Parathyroid adenoma (tissue), 2 donors: ENCODE measurements at regions not wholly inside any gene's neighbourhood (a gene's known extent, or its start where the extent isn't known, plus 50 kb on each side); places are given as distances from the start of the nearest gene placed in this dataset.

ENCODE experiments used
- H2AFZ ChIP-seq: fragments of 300-600 bp; sonication (generic); one replicate; pipeline ENCODE4 v1.7.0; 2017; ENCODE audit warnings: antibody characterized with exemption, mild to moderate bottlenecking
- H3K27ac ChIP-seq: fragments of 300-600 bp; sonication (generic); one replicate; pipeline ENCODE4 v1.7.0; 2017
- H3K27me3 ChIP-seq: fragments of 300-600 bp; sonication (generic); one replicate; pipeline ENCODE4 v1.7.0; 2017; ENCODE audit warnings: low read length; ENCODE audit not compliant: control insufficient read depth, insufficient read depth
- H3K36me3 ChIP-seq: fragments of 300-600 bp; sonication (generic); one replicate; pipeline ENCODE4 v1.7.0; 2017; ENCODE audit warnings: low read length; ENCODE audit not compliant: control insufficient read depth, insufficient read depth
- H3K4me1 ChIP-seq: fragments of 300-600 bp; sonication (generic); one replicate; pipeline ENCODE4 v1.7.0; 2017; ENCODE audit warnings: control low read depth
- H3K4me2 ChIP-seq: fragments of 300-600 bp; sonication (generic); one replicate; pipeline ENCODE4 v1.7.0; 2017; ENCODE audit warnings: low read length
- H3K4me3 ChIP-seq: fragments of 300-600 bp; sonication (generic); one replicate; pipeline ENCODE4 v1.7.0; 2017; ENCODE audit warnings: low read depth, low read length
- H3K79me2 ChIP-seq: fragments of 300-600 bp; sonication (generic); one replicate; pipeline ENCODE4 v1.7.0; 2017; ENCODE audit warnings: control low read depth
- H3K9ac ChIP-seq: fragments of 300-600 bp; sonication (generic); one replicate; pipeline ENCODE4 v1.7.0; 2017; ENCODE audit warnings: mild to moderate bottlenecking
- H3K9me3 ChIP-seq: fragments of 300-600 bp; sonication (generic); one replicate; pipeline ENCODE4 v1.7.0; 2017; ENCODE audit warnings: low read length; ENCODE audit not compliant: control insufficient read depth
- TF ChIP-seq, protein P1 (sequence below): fragments of 300-600 bp; sonication (generic); IDR thresholded peaks from one replicate; pipeline ENCODE4 v1.7.0; 2017; ENCODE audit warnings: antibody characterized with exemption, mild to moderate bottlenecking
- donor health status: primary hyperparathyroidism.

DNA sequence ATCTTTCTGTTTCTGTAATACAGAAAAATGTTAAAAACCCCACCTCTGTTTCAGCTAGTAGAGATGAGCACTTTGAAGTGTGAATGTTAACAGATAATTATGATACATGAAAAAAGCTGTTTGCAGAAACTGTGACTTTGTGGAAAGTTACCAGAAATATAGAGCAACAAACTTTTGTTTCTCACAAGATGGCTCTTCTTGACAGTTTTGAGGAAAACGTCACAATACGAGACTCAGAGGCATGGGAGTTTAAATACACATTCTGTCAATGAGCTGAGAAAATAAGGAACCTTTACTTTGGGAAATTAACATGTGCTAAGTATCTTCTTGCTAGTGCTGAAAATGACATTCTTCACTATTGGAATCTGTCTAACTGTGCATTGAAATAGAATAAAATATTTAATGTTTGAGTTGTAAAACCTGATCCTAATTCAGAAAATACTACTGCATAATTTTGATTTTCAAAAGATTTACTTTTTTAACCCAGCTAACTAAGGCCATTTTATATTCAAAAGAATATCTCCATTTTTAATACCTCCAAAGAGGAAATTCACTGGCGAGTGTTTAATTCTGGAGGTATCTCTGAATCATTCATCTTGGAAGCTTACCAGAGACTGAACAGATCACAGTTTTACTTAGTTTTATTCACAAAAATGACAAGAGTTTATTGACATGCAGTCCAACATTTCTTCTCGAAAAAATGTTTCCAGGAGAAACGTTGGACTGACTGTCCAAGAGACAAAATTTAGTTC, 308.9 kb upstream of the LRFN5 start:
- H3K27ac ChIP-seq = no peak overlapping the region
- TF ChIP-seq, protein P1, sequence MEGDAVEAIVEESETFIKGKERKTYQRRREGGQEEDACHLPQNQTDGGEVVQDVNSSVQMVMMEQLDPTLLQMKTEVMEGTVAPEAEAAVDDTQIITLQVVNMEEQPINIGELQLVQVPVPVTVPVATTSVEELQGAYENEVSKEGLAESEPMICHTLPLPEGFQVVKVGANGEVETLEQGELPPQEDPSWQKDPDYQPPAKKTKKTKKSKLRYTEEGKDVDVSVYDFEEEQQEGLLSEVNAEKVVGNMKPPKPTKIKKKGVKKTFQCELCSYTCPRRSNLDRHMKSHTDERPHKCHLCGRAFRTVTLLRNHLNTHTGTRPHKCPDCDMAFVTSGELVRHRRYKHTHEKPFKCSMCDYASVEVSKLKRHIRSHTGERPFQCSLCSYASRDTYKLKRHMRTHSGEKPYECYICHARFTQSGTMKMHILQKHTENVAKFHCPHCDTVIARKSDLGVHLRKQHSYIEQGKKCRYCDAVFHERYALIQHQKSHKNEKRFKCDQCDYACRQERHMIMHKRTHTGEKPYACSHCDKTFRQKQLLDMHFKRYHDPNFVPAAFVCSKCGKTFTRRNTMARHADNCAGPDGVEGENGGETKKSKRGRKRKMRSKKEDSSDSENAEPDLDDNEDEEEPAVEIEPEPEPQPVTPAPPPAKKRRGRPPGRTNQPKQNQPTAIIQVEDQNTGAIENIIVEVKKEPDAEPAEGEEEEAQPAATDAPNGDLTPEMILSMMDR = no peak
- H3K27me3 ChIP-seq = no peaks in the 10 kb centered on the region
- H3K4me1 ChIP-seq = no peaks in the 10 kb centered on the region
- no peak overlapping the region for H3K9ac ChIP-seq
- no peaks in the 10 kb centered on the region for H3K36me3 ChIP-seq
- no peaks in the 10 kb centered on the region for H3K9me3 ChIP-seq
- H3K79me2 ChIP-seq = no peaks in the 10 kb centered on the region
- H3K4me2 ChIP-seq = no peak overlapping the region
- H2AFZ ChIP-seq = no peak overlapping the region
- no peak overlapping the region for H3K4me3 ChIP-seq

DNA sequence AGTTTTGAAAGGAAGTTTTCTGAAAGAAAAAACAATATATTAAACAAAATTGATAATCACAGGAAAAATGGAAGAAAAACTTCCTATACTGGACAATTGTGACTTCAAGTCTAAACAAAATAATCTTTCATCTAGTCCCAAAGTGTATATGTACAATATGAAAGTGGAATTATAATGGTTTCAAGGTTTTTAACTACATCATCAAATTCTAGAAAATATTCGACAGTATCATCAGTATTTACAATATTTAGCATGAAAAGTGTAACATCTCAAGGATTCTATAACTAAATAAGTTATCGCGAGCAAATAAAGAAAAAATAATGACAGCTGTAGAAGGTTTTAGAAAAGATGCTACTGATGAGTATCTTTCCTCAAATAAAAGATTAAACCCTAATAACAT, 310.9 kb upstream of the LRFN5 start:
- Histone ChIP-seq H3K4me1 (no peaks in the 10 kb centered on the region), H3K27me3 (no peaks in the 10 kb centered on the region), H3K4me2 (no peak overlapping the region), H3K79me2 (no peaks in the 10 kb centered on the region), H3K27ac (no peak overlapping the region), H3K4me3 (no peak overlapping the region), H2AFZ (no peak overlapping the region), H3K9ac (no peak overlapping the region), H3K36me3 (no peaks in the 10 kb centered on the region), H3K9me3 (no peaks in the 10 kb centered on the region)
- TF ChIP-seq, protein P1 = no peak

DNA sequence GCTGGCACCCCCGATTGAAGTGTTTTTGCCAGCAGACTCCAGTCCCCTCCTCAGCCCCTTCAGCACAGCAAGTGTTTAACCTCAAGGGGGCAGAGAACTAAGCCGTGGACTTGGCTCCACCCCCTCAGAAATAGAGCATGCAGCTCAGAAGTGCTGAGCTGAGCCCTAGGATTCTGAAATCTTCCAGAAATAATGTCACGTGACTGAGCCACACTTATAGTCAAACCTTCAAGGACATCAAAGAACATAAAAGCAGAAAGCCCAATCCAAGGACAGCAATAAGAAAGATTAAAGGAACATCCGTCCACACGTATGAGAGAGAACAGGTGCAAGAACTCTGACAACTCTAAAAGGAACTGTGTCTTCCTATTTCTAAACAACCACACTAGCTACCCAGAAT, 317.7 kb upstream of the LRFN5 start:
- peak overlapping the region; percentile 14 for H2AFZ ChIP-seq
- no peaks in the 10 kb centered on the region for H3K36me3 ChIP-seq
- no peaks in the 10 kb centered on the region for H3K79me2 ChIP-seq
- no peaks in the 10 kb centered on the region for H3K4me1 ChIP-seq
- no peak overlapping the region for H3K4me3 ChIP-seq
- no peaks in the 10 kb centered on the region for H3K9me3 ChIP-seq
- H3K27ac ChIP-seq = no peak overlapping the region
- TF ChIP-seq, protein P1 = no peak
- H3K4me2 ChIP-seq = no peak overlapping the region
- no peak overlapping the region for H3K9ac ChIP-seq
- no peaks in the 10 kb centered on the region for H3K27me3 ChIP-seq

DNA sequence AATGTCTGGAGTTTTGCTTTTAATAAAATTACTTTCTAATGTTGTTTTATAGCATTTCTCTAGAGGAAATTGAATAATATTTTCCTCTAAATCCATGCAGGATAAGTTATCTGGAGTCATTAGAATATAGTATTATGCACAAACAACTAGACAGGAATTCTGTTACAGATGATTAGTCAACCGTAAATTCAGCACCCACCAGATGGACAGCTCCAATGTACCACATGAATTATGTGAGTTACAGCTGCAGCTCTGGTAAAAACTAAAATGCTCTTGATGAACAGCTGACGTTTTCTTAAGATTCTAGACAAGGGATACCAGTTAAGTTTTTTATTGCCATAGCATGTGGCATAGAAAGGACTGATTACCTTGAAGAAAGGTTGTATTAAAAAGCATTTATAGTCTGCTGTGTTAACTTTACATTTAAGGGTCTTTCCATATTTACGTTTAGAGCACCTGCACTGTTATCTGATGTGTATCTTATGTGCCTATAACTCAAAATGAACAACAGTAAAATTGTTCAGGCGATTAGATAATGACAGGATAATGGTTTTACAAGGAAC, 321.4 kb upstream of the LRFN5 start:
- Histone ChIP-seq H3K36me3 (no peaks in the 10 kb centered on the region), H3K4me1 (no peaks in the 10 kb centered on the region), H3K4me3 (no peak overlapping the region), H3K9me3 (no peaks in the 10 kb centered on the region), H3K27ac (no peak overlapping the region), H3K27me3 (no peaks in the 10 kb centered on the region), H2AFZ (no peak overlapping the region), H3K79me2 (no peaks in the 10 kb centered on the region), H3K9ac (no peak overlapping the region), H3K4me2 (no peak overlapping the region)
- TF ChIP-seq, protein P1 = no peak

DNA sequence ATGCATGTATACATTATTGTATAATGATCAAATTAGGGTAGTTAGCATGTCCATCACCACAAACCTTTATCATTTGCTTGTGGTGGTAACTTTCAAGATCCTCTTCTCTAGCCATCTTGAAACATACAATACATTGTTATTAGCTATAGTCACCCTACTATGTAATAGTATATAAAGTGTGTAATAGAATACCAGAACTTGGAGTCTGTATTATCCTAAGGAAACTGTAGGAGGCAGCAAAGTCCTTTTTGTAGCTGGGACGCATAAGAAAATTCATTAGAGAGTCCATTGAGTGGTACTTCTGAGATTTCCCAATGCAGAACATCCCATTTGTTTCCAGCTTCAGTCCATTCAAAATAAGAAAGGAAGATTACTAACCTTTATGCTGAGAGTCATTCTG, 325.9 kb upstream of the LRFN5 start:
- no peaks in the 10 kb centered on the region for H3K36me3 ChIP-seq
- no peak overlapping the region for H3K4me2 ChIP-seq
- TF ChIP-seq, protein P1 = peak; percentile 18
- no peak overlapping the region for H3K27ac ChIP-seq
- no peaks in the 10 kb centered on the region for H3K4me1 ChIP-seq
- no peaks in the 10 kb centered on the region for H3K9me3 ChIP-seq
- H3K9ac ChIP-seq = no peak overlapping the region
- no peaks in the 10 kb centered on the region for H3K27me3 ChIP-seq
- H3K4me3 ChIP-seq = no peak overlapping the region
- H2AFZ ChIP-seq = no peak overlapping the region
- H3K79me2 ChIP-seq = no peaks in the 10 kb centered on the region
